Uterus (tissue), 2 donors: ENCODE measurements at regions not wholly inside any gene's neighbourhood (a gene's known extent, or its start where the extent isn't known, plus 50 kb on each side); places are given as distances from the start of the nearest gene placed in this dataset.

Source experiments
- CTCF ChIP-seq, 4 experiments: fragments of 200-600 bp in 2 of 4; fragments of 450-650 bp in 2 of 4; sonication (generic) in 2 of 4; IDR thresholded peaks; one replicate each; pipeline ENCODE4 v1.5.1; 2016 to 2019; ENCODE audit warnings: antibody characterized with exemption in 4 of 4, mild to moderate bottlenecking in 2 of 4, moderate library complexity in 1 of 4
- POLR2A ChIP-seq, 2 donors: fragments of 450-650 bp; IDR thresholded peaks; one replicate each; pipeline ENCODE4 v1.6.1; 2016; ENCODE audit warnings: antibody characterized with exemption in 2 of 2, mild to moderate bottlenecking in 1 of 2, moderate library complexity in 1 of 2

DNA sequence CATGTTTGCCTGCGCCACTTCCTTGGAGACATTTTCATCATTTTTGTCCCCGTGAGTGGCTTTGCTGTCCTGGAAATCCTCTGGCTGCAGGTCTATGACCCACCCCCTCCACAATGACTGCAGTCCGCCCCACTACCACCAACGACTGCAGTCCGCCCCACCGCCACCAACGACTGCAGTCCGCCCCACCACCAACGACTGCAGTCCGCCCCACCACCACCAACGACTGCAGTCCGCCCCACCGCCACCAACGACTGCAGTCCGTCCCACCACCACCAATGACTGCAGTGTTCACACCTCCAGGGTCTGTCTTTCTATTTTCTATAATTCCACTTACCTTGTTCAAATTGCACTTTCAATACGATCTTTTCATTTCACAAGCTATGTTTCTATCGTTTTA lies 820.7 kb upstream of the SALL3 start:
- TF ChIP-seq POLR2A (IDR thresholded peaks at IDR 0.05): no peak
- TF ChIP-seq CTCF (IDR thresholded peaks at IDR 0.05): no peak
